NK-92 treated with Interleukin-12 subunit alpha and Interleukin-12 subunit beta, amount 100 ng/mL, for 24 hours (cell line): ENCODE measurements at regions not wholly inside any gene's neighbourhood (a gene's known extent, or its start where the extent isn't known, plus 50 kb on each side); places are given as distances from the start of the nearest gene placed in this dataset.

ENCODE experiments used
- DNase-seq: peaks from one replicate; lab custom pipeline; 2025; lab: John Stamatoyannopoulos, UW

- DNase-seq: no peak
Observed at GRCh38 chr18:78883501-78883900, 96.1 kb upstream of the SALL3 start.

- no peak for DNase-seq
Observed at GRCh38 chr18:78884502-78884901, 95.1 kb upstream of the SALL3 start.

- DNase-seq: no peak
Observed at GRCh38 chr18:78889250-78889649, 90.4 kb upstream of the SALL3 start.

GRCh38 chr18:78890388-78890787 lies 89.2 kb upstream of the SALL3 start:
- no peak for DNase-seq

- no peak for DNase-seq
Observed at GRCh38 chr18:78891185-78891762, 88.3 kb upstream of the SALL3 start.

GRCh38 chr18:78892177-78892576 lies 87.4 kb upstream of the SALL3 start:
- no peak for DNase-seq

- no peak for DNase-seq
Observed at GRCh38 chr18:78892721-78893120, 86.9 kb upstream of the SALL3 start.

- no peak for DNase-seq
Observed at GRCh38 chr18:78893281-78894032, 86.2 kb upstream of the SALL3 start.

- DNase-seq: no peak
Observed at GRCh38 chr18:78894033-78894305, 85.6 kb upstream of the SALL3 start.

- no peak for DNase-seq
Observed at GRCh38 chr18:78895207-78896001, 84.2 kb upstream of the SALL3 start.

GRCh38 chr18:78896111-78896905 lies 83.3 kb upstream of the SALL3 start:
- no peak for DNase-seq

GRCh38 chr18:78898066-78898465 lies 81.6 kb upstream of the SALL3 start:
- DNase-seq: no peak

GRCh38 chr18:78898635-78899034 lies 81.0 kb upstream of the SALL3 start:
- no peak for DNase-seq

- no peak for DNase-seq
Observed at GRCh38 chr18:78899241-78899640, 80.4 kb upstream of the SALL3 start.

GRCh38 chr18:78900938-78901909 lies 78.4 kb upstream of the SALL3 start:
- DNase-seq: no peak

GRCh38 chr18:78901923-78902794 lies 77.5 kb upstream of the SALL3 start:
- no peak for DNase-seq

GRCh38 chr18:78902795-78903435 lies 76.7 kb upstream of the SALL3 start:
- DNase-seq: no peak

GRCh38 chr18:78903436-78904178 lies 76.0 kb upstream of the SALL3 start:
- DNase-seq: no peak

- no peak for DNase-seq
Observed at GRCh38 chr18:78904179-78904531, 75.5 kb upstream of the SALL3 start.
